Ovary (tissue), 3 donors: ENCODE measurements at regions not wholly inside any gene's neighbourhood (a gene's known extent, or its start where the extent isn't known, plus 50 kb on each side); places are given as distances from the start of the nearest gene placed in this dataset.

Experiments
- CTCF ChIP-seq, 3 donors: fragments of 450-650 bp in 2 of 3; fragments of 200-600 bp in 1 of 3; IDR thresholded peaks; one replicate each; pipeline versions ENCODE4 v1.5.1 to v1.8.0; 2016 to 2022; ENCODE audit warnings: antibody characterized with exemption in 3 of 3, mild to moderate bottlenecking in 1 of 3
- EP300 ChIP-seq: sonication (generic); formaldehyde crosslinking; IDR thresholded peaks from one replicate; pipeline ENCODE4 v1.6.1; 2017; ENCODE audit warnings: antibody characterized with exemption
- POLR2A ChIP-seq: fragments of 450-650 bp; IDR thresholded peaks from one replicate; pipeline ENCODE4 v1.6.1; 2017; ENCODE audit warnings: antibody characterized with exemption, mild to moderate bottlenecking, moderate library complexity
- donor health status: DM: no; HTN: no; CAD: no.

- TF ChIP-seq CTCF (IDR thresholded peaks at IDR 0.05): no peak
- no peak for TF ChIP-seq POLR2A
- no peak for TF ChIP-seq EP300
These were observed 170.8 kb downstream of the SNAPC1 start for GRCh38 chr14:61932974-61933373.
